K562 (cell line): ENCODE measurements at regions not wholly inside any gene's neighbourhood (a gene's known extent, or its start where the extent isn't known, plus 50 kb on each side); places are given as distances from the start of the nearest gene placed in this dataset.

Experiments used
- ATAC-seq: fragments of 200-7000 bp; cut with Tn5 transposase; 3 replicates; pipeline ENCODE4 v1.9.1; 2020; ENCODE audit warnings: moderate library complexity
- BruUV-seq: library from RNA; stranded (reverse); fragments of 400-500 nt; replicated peaks from 2 replicates; lab custom pipeline; 2021; lab: Mats Ljungman, UMichigan
- CTCF ChIA-PET: fragments of 300-600 bp; formaldehyde crosslinking; extraction: SDS; loops from one replicate; lab custom pipeline; 2021; ENCODE audit warnings: low intra/inter-chr PET ratio; lab: Yijun Ruan, JAX
- POLR2A ChIA-PET: fragments of 300-600, 350-650 bp; sonication (Branson Sonifier 250); formaldehyde crosslinking; extraction: SDS; loops from one replicate; lab custom pipeline; 2021; ENCODE audit warnings: antibody characterized with exemption, inconsistent platforms; lab: Yijun Ruan, JAX
- DNase-seq, 4 experiments: peaks; one replicate each; pipeline versions ENCODE4 v3.0.0 to v3.0.0-alpha.2; 2011 to 2018; ENCODE audit warnings: low spot score in 3 of 4, mixed read lengths in 3 of 4; ENCODE audit errors: extremely low read depth in 1 of 4
- FAIRE-seq: peaks from 2 replicates; lab custom pipeline; 2011; peaks lifted over from hg19 to GRCh38; lab: Jason Lieb, UNC
- H2AFZ ChIP-seq: 2 replicates; pipeline ENCODE4 v1.6.0; 2011; ENCODE audit warnings: low read depth, low read length, control low read depth, inconsistent platforms
- H3K27ac ChIP-seq: fragments of 200-600 bp; 3 replicates; pipeline ENCODE4 v1.8.0; 2011; ENCODE audit warnings: low read depth, mild to moderate bottlenecking, control low read depth, inconsistent platforms, low read length, moderate library complexity, mixed read lengths; ENCODE audit errors: extremely low read depth
- H3K27me3 ChIP-seq, 2 experiments: fragments of 300-600 bp in 1 of 2; 2 replicates in 1 of 2; 3 replicates in 1 of 2; pipeline versions ENCODE4 v1.6.0 to v1.8.0; 2011; ENCODE audit warnings: inconsistent platforms in 2 of 2, low read length in 2 of 2, mild to moderate bottlenecking in 1 of 2, mixed read lengths in 1 of 2, moderate library complexity in 1 of 2; ENCODE audit not compliant: control insufficient read depth in 2 of 2, insufficient read depth in 2 of 2
- H3K36me3 ChIP-seq: fragments of 300-600 bp; 3 replicates; pipeline ENCODE4 v1.8.0; 2011; ENCODE audit warnings: mild to moderate bottlenecking, low read length, inconsistent platforms; ENCODE audit not compliant: control insufficient read depth, insufficient read depth
- H3K4me1 ChIP-seq, 2 experiments: fragments of 200-600 bp in 1 of 2; replicated peaks in 1 of 2; 2 replicates in 1 of 2; 3 replicates in 1 of 2; pipeline versions ENCODE4 v1.5.1 to v1.8.0; 2011; ENCODE audit warnings: inconsistent platforms in 2 of 2, low read length in 2 of 2, mild to moderate bottlenecking in 1 of 2, mixed read lengths in 1 of 2, moderate library complexity in 1 of 2; ENCODE audit not compliant: control insufficient read depth in 2 of 2, insufficient read depth in 2 of 2
- H3K4me2 ChIP-seq: 2 replicates; pipeline ENCODE4 v1.6.1; 2011; ENCODE audit warnings: low read length, control low read depth, inconsistent platforms, mixed read lengths; ENCODE audit not compliant: insufficient read depth
- H3K4me3 ChIP-seq: fragments of 200-600 bp; sonication (generic), shearing (Covaris generic); 2 replicates; pipeline ENCODE4 v1.5.1; 2016; ENCODE audit warnings: control low read depth, inconsistent platforms
- H3K79me2 ChIP-seq: fragments of 200-600 bp; 3 replicates; pipeline ENCODE4 v1.8.0; 2011; ENCODE audit warnings: low read length, inconsistent platforms; ENCODE audit not compliant: control insufficient read depth, insufficient read depth
- H3K9ac ChIP-seq, 2 experiments: 2 replicates each; pipeline versions ENCODE4 v1.6.0 to v1.6.1; 2011; ENCODE audit warnings: low read depth in 2 of 2, low read length in 2 of 2, control low read depth in 1 of 2, inconsistent platforms in 1 of 2, mild to moderate bottlenecking in 1 of 2, mixed read lengths in 1 of 2; ENCODE audit not compliant: insufficient read depth in 1 of 2
- H3K9me1 ChIP-seq: one replicate; pipeline ENCODE4 v1.6.0; 2011; ENCODE audit warnings: inconsistent platforms, mild to moderate bottlenecking, low read length, moderate library complexity; ENCODE audit not compliant: control insufficient read depth, insufficient read depth
- H3K9me3 ChIP-seq: replicated peaks from 2 replicates; pipeline ENCODE4 v1.5.1; 2011; ENCODE audit warnings: low read depth, low read length, inconsistent platforms; ENCODE audit not compliant: control insufficient read depth, insufficient read depth
- H4K20me1 ChIP-seq: replicated peaks from 2 replicates; pipeline ENCODE4 v1.6.1; 2011; ENCODE audit warnings: low read length, inconsistent platforms, mixed read lengths; ENCODE audit not compliant: control insufficient read depth, insufficient read depth
- BCL6 ChIP-seq: fragments of 250-450 bp; sonication (Bioruptor Pico); IDR thresholded peaks from 2 replicates; pipeline ENCODE4 v1.4.0; 2020
- BCOR ChIP-seq: fragments of 450-650 bp; IDR thresholded peaks from 2 replicates; pipeline ENCODE4 v1.6.1; 2016
- CBX3 ChIP-seq, 2 experiments: IDR thresholded peaks; 1 replicate in 1 of 2; 2 replicates in 1 of 2; pipeline ENCODE4 v1.6.1; 2012; ENCODE audit warnings: inconsistent platforms in 2 of 2, low read length in 2 of 2, borderline replicate concordance in 1 of 2, control low read depth in 1 of 2
- DMBX1 ChIP-seq: fragments of 250-450 bp; sonication (Bioruptor Pico); IDR thresholded peaks from 2 replicates; pipeline ENCODE4 v1.8.0; 2022; ENCODE audit warnings: inconsistent platforms, mild to moderate bottlenecking, moderate library complexity, borderline replicate concordance
- E2F5 ChIP-seq: sonication (generic); formaldehyde crosslinking; IDR thresholded peaks from 2 replicates; pipeline ENCODE4 v1.8.0; 2022; ENCODE audit warnings: mild to moderate bottlenecking, missing genetic modification reagents
- FOXA3 ChIP-seq, 2 experiments: fragments of 450-650 bp in 1 of 2; sonication (generic) in 1 of 2; formaldehyde crosslinking; IDR thresholded peaks in 1 of 2; conservative IDR thresholded peaks in 1 of 2; 2 replicates each; pipeline versions ENCODE4 v1.4.0 to v1.8.0; 2020 to 2022; ENCODE audit warnings: mild to moderate bottlenecking in 2 of 2, missing genetic modification reagents in 1 of 2
- KAT8 ChIP-seq: fragments of 450-650 bp; IDR thresholded peaks from 2 replicates; pipeline ENCODE4 v1.6.1; 2016; ENCODE audit warnings: low read depth, mild to moderate bottlenecking
- NR2C2 ChIP-seq, 2 experiments: fragments of 200-800 bp in 1 of 2; sonication (Bioruptor generic) in 1 of 2; sonication (generic) in 1 of 2; formaldehyde crosslinking in 1 of 2; IDR thresholded peaks; 2 replicates each; pipeline versions ENCODE4 v1.6.1 to v1.8.0; 2016 to 2022; ENCODE audit warnings: mild to moderate bottlenecking in 1 of 2, missing compliant biosample characterization in 1 of 2, missing genetic modification characterization in 1 of 2, missing genetic modification reagents in 1 of 2
- NR3C1 ChIP-seq: sonication (generic); formaldehyde crosslinking; IDR thresholded peaks from 2 replicates; pipeline ENCODE4 v1.8.1; 2022; ENCODE audit warnings: missing genetic modification reagents
- NRF1 ChIP-seq, 2 experiments: fragments of 450-650 bp; IDR thresholded peaks in 1 of 2; conservative IDR thresholded peaks in 1 of 2; 2 replicates each; pipeline ENCODE4 v1.6.1; 2014; ENCODE audit warnings: mild to moderate bottlenecking in 2 of 2
- PHF21A ChIP-seq: fragments of 450-650 bp; IDR thresholded peaks from 2 replicates; pipeline ENCODE4 v1.6.1; 2017; ENCODE audit warnings: low read depth, borderline replicate concordance
- PML ChIP-seq: IDR thresholded peaks from 2 replicates; pipeline ENCODE4 v1.6.1; 2012; ENCODE audit warnings: low read length, inconsistent platforms
- PURB ChIP-seq: sonication (generic); formaldehyde crosslinking; IDR thresholded peaks from 2 replicates; pipeline ENCODE4 v1.9.0; 2021; ENCODE audit warnings: low read depth, mild to moderate bottlenecking, missing genetic modification reagents
- SRF ChIP-seq, 2 experiments: fragments of 250-450, 450-650 bp in 1 of 2; sonication (Bioruptor Pico) in 1 of 2; sonication (generic) in 1 of 2; formaldehyde crosslinking; IDR thresholded peaks; 2 replicates each; pipeline versions ENCODE4 v1.5.0 to v1.5.1; 2020 to 2022; ENCODE audit warnings: mild to moderate bottlenecking in 1 of 2, missing genetic modification reagents in 1 of 2
- TBP ChIP-seq: optimal IDR thresholded peaks from 2 replicates; pipeline ENCODE3; 2011; ENCODE audit warnings: low read depth, low read length, improper control_type of control experiment
- TGIF2 ChIP-seq: sonication (generic); formaldehyde crosslinking; IDR thresholded peaks from 2 replicates; pipeline ENCODE4 v1.8.1; 2022; ENCODE audit warnings: mild to moderate bottlenecking, missing genetic modification reagents, moderate library complexity
- ZNF253 ChIP-seq: fragments of 250-450 bp; sonication (Bioruptor Pico); conservative IDR thresholded peaks from 2 replicates; pipeline ENCODE4 v1.6.1; 2021; ENCODE audit warnings: mild to moderate bottlenecking
- WGBS: fragments of 100-300 bp; shearing (Covaris generic); methylation state at CpG from one replicate; pipeline ENCODE4 v1.1.6; 2016; ENCODE audit warnings: low coverage, mixed read lengths; ENCODE audit not compliant: insufficient coverage; ENCODE audit errors: missing lambda C conversion rate; 5-methylcytosine and 5-hydroxymethylcytosine counted together
- in situ Hi-C: fragments of 300-500 bp; cut with MboI; formaldehyde crosslinking; loops from 4 replicates; pipeline ENCODE4 v1.15.0; 2018; ENCODE audit warnings: inconsistent platforms, mixed read lengths
- intact Hi-C: fragments of 100-400 bp; cut with micrococcal nuclease; formaldehyde crosslinking; loops from 2 replicates; pipeline ENCODE4 v1.14.2; 2022
- TF ChIP-seq, protein P1 (sequence below): fragments of 450-650 bp; formaldehyde crosslinking; IDR thresholded peaks from 2 replicates; pipeline ENCODE4 v1.4.0; 2022; ENCODE audit warnings: mild to moderate bottlenecking, moderate library complexity

DNA sequence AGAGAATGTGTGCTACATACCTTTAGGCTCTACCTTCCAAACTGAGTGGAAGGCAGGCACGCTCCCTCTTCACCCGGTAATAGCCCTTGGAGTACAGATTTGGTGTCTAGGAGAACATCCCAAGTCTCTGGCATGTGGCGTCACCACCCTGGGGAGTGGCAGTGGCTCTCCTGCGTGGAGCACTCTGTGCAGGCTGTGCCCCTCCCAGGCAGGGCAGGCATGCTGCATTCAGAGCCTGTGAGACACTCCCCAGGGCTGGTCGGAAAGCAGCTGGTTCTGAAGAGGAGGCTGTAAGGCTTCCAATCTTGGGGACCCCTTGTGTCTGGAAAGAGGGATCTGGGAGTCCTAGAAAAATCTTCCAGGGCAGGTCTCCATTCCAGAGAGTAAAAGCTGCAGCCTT is 193.3 kb downstream of the ANKRD30B start:
- ATAC-seq, result no peak
- intact Hi-C loops, result no loop called here

DNA sequence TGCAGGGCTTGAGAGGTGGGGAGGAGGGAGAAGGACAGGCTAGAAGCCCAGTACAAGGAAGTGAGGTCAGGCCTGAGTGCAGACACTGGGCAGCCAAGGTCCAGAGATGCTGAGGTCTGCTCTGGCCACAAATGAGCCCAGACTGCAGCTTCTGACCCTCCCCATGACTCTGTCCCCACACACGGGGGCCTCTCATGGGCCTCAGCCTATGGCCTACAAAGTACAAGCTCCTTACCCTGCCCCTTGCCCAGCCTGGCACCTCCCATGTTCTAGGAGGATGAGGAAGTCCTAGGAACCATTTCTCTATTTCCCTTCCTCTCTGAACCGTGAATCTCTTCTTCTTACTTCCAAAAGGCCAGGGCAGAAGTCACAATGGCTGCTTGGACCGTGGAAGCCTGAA is 193.8 kb downstream of the ANKRD30B start:
- Histone ChIP-seq H3K4me1 (no peaks in the 10 kb centered on the region), H3K36me3 (no peaks in the 10 kb centered on the region), H3K4me2 (no peak overlapping the region), H3K9me3 (no peaks in the 10 kb centered on the region), H3K27me3 (no peaks in the 10 kb centered on the region), H2AFZ (no peak overlapping the region), H3K9me1 (no peaks in the 10 kb centered on the region), H3K27ac (no peak overlapping the region), H3K79me2 (no peaks in the 10 kb centered on the region), H3K4me3 (no peak overlapping the region), H4K20me1 (no peaks in the 10 kb centered on the region), H3K9ac (no peak overlapping the region)
- ChIA-PET CTCF (no interaction called here), POLR2A (no interaction called here)
- WGBS, result 0% methylated on average over 3 of the region's 3 CpGs
- no peak for DNase-seq
- in situ Hi-C loops (no loop called here), intact Hi-C loops (no loop called here)
- no peak for ATAC-seq
- TF ChIP-seq ZNF253 (CRISPR knock-in tag) (no peak), BCOR (no peak), KAT8 (no peak), PHF21A (no peak), NR2C2 (CRISPR knock-in tag; IDR thresholded peaks at IDR 0.05) (no peak), NR2C2 (tag; IDR thresholded peaks at IDR 0.05) (no peak), NR3C1 (CRISPR knock-in tag) (no peak), NRF1 (conservative IDR thresholded peaks at IDR 0.05 in 1 of 2, IDR thresholded peaks at IDR 0.05 in 1 of 2) (no peak), BCL6 (CRISPR knock-in tag) (no peak), PML (no peak), TGIF2 (CRISPR knock-in tag) (no peak), E2F5 (CRISPR knock-in tag) (no peak), DMBX1 (no peak), TBP (no peak)
- TF ChIP-seq, protein P1, sequence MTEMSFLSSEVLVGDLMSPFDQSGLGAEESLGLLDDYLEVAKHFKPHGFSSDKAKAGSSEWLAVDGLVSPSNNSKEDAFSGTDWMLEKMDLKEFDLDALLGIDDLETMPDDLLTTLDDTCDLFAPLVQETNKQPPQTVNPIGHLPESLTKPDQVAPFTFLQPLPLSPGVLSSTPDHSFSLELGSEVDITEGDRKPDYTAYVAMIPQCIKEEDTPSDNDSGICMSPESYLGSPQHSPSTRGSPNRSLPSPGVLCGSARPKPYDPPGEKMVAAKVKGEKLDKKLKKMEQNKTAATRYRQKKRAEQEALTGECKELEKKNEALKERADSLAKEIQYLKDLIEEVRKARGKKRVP (CRISPR knock-in tag), result no peak
- BruUV-seq, result no TSS peak
- FAIRE-seq, result no peak

More for the DNA sequence above, 193.3 kb downstream of the ANKRD30B start:
- BruUV-seq, result no TSS peak
- Histone ChIP-seq H3K4me1 (no peaks in the 10 kb centered on the region), H3K4me2 (no peak overlapping the region), H2AFZ (no peak overlapping the region), H4K20me1 (no peaks in the 10 kb centered on the region), H3K9me3 (no peaks in the 10 kb centered on the region), H3K36me3 (no peaks in the 10 kb centered on the region), H3K27me3 (no peaks in the 10 kb centered on the region), H3K9me1 (no peaks in the 10 kb centered on the region), H3K9ac (no peak overlapping the region), H3K79me2 (no peaks in the 10 kb centered on the region), H3K27ac (no peak overlapping the region), H3K4me3 (no peak overlapping the region)
- CTCF ChIA-PET, result no interaction called here
- POLR2A ChIA-PET, result no interaction called here
- FAIRE-seq (no peak), DNase-seq (no peak)
- TF ChIP-seq SRF (CRISPR knock-in tag; IDR thresholded peaks at IDR 0.05), result no peak
- no peak for TF ChIP-seq CBX3 (IDR thresholded peaks at IDR 0.05; ENCODE audit: borderline replicate concordance in 1 of 2, low read length in 2 of 2)
- no peak for TF ChIP-seq PURB (CRISPR knock-in tag)
- no peak for TF ChIP-seq FOXA3 (CRISPR knock-in tag; conservative IDR thresholded peaks at IDR 0.05 in 1 of 2, IDR thresholded peaks at IDR 0.05 in 1 of 2)
- in situ Hi-C loops, result no loop called here
- WGBS, result 0% methylated on average over 5 of the region's 5 CpGs
